Fibroblast of upper back skin (primary cell): ENCODE measurements at regions not wholly inside any gene's neighbourhood (a gene's known extent, or its start where the extent isn't known, plus 50 kb on each side); places are given as distances from the start of the nearest gene placed in this dataset.

Experiments used
- DNase-seq: peaks from one replicate; pipeline ENCODE4 v3.0.0-alpha.2; 2013

- no peak for DNase-seq
Observed at GRCh38 chr20:58162986-58163385, 65.5 kb downstream of the ANKRD60 start.

- no peak for DNase-seq
Observed at GRCh38 chr20:58161192-58161591, 67.3 kb downstream of the ANKRD60 start.

- peak; percentile 62 for DNase-seq
Observed at GRCh38 chr20:58160451-58161061, 67.9 kb downstream of the ANKRD60 start.

- DNase-seq = no peak
Observed at GRCh38 chr20:58155148-58155925, 73.1 kb downstream of the ANKRD60 start.

- no peak for DNase-seq
Observed at GRCh38 chr20:58154113-58154512, 74.3 kb downstream of the ANKRD60 start.

- no peak for DNase-seq
Observed at GRCh38 chr20:58153121-58153520, 75.3 kb downstream of the ANKRD60 start.

GRCh38 chr20:58150772-58151171 lies 77.7 kb downstream of the ANKRD60 start:
- no peak for DNase-seq

GRCh38 chr20:58149437-58150091 lies 78.9 kb downstream of the ANKRD60 start:
- DNase-seq = no peak

- no peak for DNase-seq
Observed at GRCh38 chr20:58148891-58149290, 79.6 kb downstream of the ANKRD60 start.

- no peak for DNase-seq
Observed at GRCh38 chr20:58147628-58148370, 80.7 kb downstream of the ANKRD60 start.

GRCh38 chr20:58146746-58147140 lies 81.7 kb downstream of the ANKRD60 start:
- no peak for DNase-seq

GRCh38 chr20:58146081-58146745 lies 82.2 kb downstream of the ANKRD60 start:
- no peak for DNase-seq

GRCh38 chr20:58145506-58146080 lies 82.9 kb downstream of the ANKRD60 start:
- DNase-seq = no peak

- no peak for DNase-seq
Observed at GRCh38 chr20:58144096-58144495, 84.4 kb downstream of the ANKRD60 start.

- DNase-seq = no peak
Observed at GRCh38 chr20:58143531-58143930, 84.9 kb downstream of the ANKRD60 start.

- no peak for DNase-seq
Observed at GRCh38 chr20:58142843-58143185, 85.6 kb downstream of the ANKRD60 start.

- DNase-seq = no peak
Observed at GRCh38 chr20:58141971-58142842, 86.2 kb downstream of the ANKRD60 start.

- DNase-seq = no peak
Observed at GRCh38 chr20:58141496-58141895, 87.0 kb downstream of the ANKRD60 start.

GRCh38 chr20:58140787-58141425 lies 87.5 kb downstream of the ANKRD60 start:
- no peak for DNase-seq

GRCh38 chr20:58139849-58140786 lies 88.3 kb downstream of the ANKRD60 start:
- DNase-seq = no peak
